Activated naive CD4-positive, alpha-beta T cell treated with anti-CD3 and anti-CD28 coated beads, Interleukin-2, amount 10 ng/mL, durations not matched to agents 7 days and 5 days (primary cell): ENCODE measurements at regions not wholly inside any gene's neighbourhood (a gene's known extent, or its start where the extent isn't known, plus 50 kb on each side); places are given as distances from the start of the nearest gene placed in this dataset.

Experiments
- CTCF ChIA-PET: fragments of 350-600 bp; sonication (Branson Sonifier 250); formaldehyde crosslinking; loops from one replicate; lab custom pipeline; 2021; ENCODE audit warnings: antibody characterized with exemption; lab: Charles Lee
- DNase-seq: peaks from one replicate; pipeline ENCODE4 v3.0.0-alpha.2; 2020
- H3K27ac Mint-ChIP-seq: one replicate; pipeline ENCODE4 v1.8.0; 2021; ENCODE audit warnings: mild to moderate bottlenecking, moderate library complexity, mixed read lengths
- H3K27me3 Mint-ChIP-seq: one replicate; pipeline ENCODE4 v1.8.0; 2021; ENCODE audit warnings: mild to moderate bottlenecking, mixed read lengths
- H3K36me3 Mint-ChIP-seq: one replicate; pipeline ENCODE4 v1.8.0; 2021; ENCODE audit warnings: mixed read lengths
- H3K4me1 Mint-ChIP-seq: one replicate; pipeline ENCODE4 v1.8.0; 2021; ENCODE audit warnings: mixed read lengths
- H3K4me3 Mint-ChIP-seq: one replicate; pipeline ENCODE4 v1.8.0; 2021; ENCODE audit warnings: mild to moderate bottlenecking, moderate library complexity, mixed read lengths
- H3K9me3 Mint-ChIP-seq: one replicate; pipeline ENCODE4 v1.8.0; 2021; ENCODE audit warnings: mixed read lengths

- Mint-ChIP-seq H3K9me3 (no peaks in the 10 kb centered on the region), H3K36me3 (no peaks in the 10 kb centered on the region), H3K4me3 (no peak overlapping the region), H3K4me1 (no peaks in the 10 kb centered on the region), H3K27me3 (peaks cover 11% of the 10 kb centered on the region), H3K27ac (no peak overlapping the region)
- DNase-seq: no peak
- CTCF ChIA-PET: no interaction called here
Measured at GRCh38 chr2:238655198-238655860, 192.6 kb upstream of the TWIST2 start.

- no peak overlapping the region for H3K27ac Mint-ChIP-seq
Measured at GRCh38 chr2:238655974-238656722, 191.7 kb upstream of the TWIST2 start.

GRCh38 chr2:238657132-238658053 is 190.5 kb upstream of the TWIST2 start:
- CTCF ChIA-PET: no interaction called here
- no peaks in the 10 kb centered on the region for H3K36me3 Mint-ChIP-seq
- H3K9me3 Mint-ChIP-seq: peaks cover 1% of the 10 kb centered on the region
- H3K4me3 Mint-ChIP-seq: no peak overlapping the region
- no peaks in the 10 kb centered on the region for H3K4me1 Mint-ChIP-seq
- peaks cover 11% of the 10 kb centered on the region for H3K27me3 Mint-ChIP-seq
- no peak overlapping the region for H3K27ac Mint-ChIP-seq
- no peak for DNase-seq

More at GRCh38 chr2:238655974-238656722, 191.7 kb upstream of the TWIST2 start:
- H3K36me3 Mint-ChIP-seq: no peaks in the 10 kb centered on the region
- H3K9me3 Mint-ChIP-seq: peaks cover under 1% of the 10 kb centered on the region
- H3K4me3 Mint-ChIP-seq: no peak overlapping the region
- H3K4me1 Mint-ChIP-seq: no peaks in the 10 kb centered on the region
- peaks cover 11% of the 10 kb centered on the region for H3K27me3 Mint-ChIP-seq
- CTCF ChIA-PET: no interaction called here
- DNase-seq: no peak

- no peaks in the 10 kb centered on the region for H3K36me3 Mint-ChIP-seq
- CTCF ChIA-PET: no interaction called here
- H3K4me3 Mint-ChIP-seq: no peak overlapping the region
- peaks cover 8% of the 10 kb centered on the region for H3K27me3 Mint-ChIP-seq
- H3K9me3 Mint-ChIP-seq: peaks cover 1% of the 10 kb centered on the region
- DNase-seq: no peak
- no peaks in the 10 kb centered on the region for H3K4me1 Mint-ChIP-seq
- H3K27ac Mint-ChIP-seq: no peak overlapping the region
Measured at GRCh38 chr2:238658054-238658407, 189.9 kb upstream of the TWIST2 start.

- H3K27me3 Mint-ChIP-seq: peaks cover 14% of the 10 kb centered on the region
- CTCF ChIA-PET: no interaction called here
- H3K4me1 Mint-ChIP-seq: no peaks in the 10 kb centered on the region
- no peak for DNase-seq
- no peak overlapping the region for H3K27ac Mint-ChIP-seq
- peaks cover 1% of the 10 kb centered on the region for H3K9me3 Mint-ChIP-seq
- H3K36me3 Mint-ChIP-seq: no peaks in the 10 kb centered on the region
- no peak overlapping the region for H3K4me3 Mint-ChIP-seq
Measured at GRCh38 chr2:238658820-238659219, 189.1 kb upstream of the TWIST2 start.

- H3K27me3 Mint-ChIP-seq: peaks cover 17% of the 10 kb centered on the region
- CTCF ChIA-PET: no interaction called here
- H3K27ac Mint-ChIP-seq: no peak overlapping the region
- no peak overlapping the region for H3K4me3 Mint-ChIP-seq
- no peaks in the 10 kb centered on the region for H3K36me3 Mint-ChIP-seq
- no peak for DNase-seq
- peaks cover 1% of the 10 kb centered on the region for H3K9me3 Mint-ChIP-seq
- no peaks in the 10 kb centered on the region for H3K4me1 Mint-ChIP-seq
Measured at GRCh38 chr2:238659231-238659630, 188.7 kb upstream of the TWIST2 start.

GRCh38 chr2:238663586-238663985 is 184.3 kb upstream of the TWIST2 start:
- no peak for DNase-seq
- CTCF ChIA-PET: no interaction called here
- Mint-ChIP-seq H3K27me3 (peaks cover 18% of the 10 kb centered on the region), H3K27ac (no peak overlapping the region), H3K9me3 (peaks cover 1% of the 10 kb centered on the region), H3K36me3 (no peaks in the 10 kb centered on the region), H3K4me1 (no peaks in the 10 kb centered on the region), H3K4me3 (no peak overlapping the region)

- Mint-ChIP-seq H3K27ac (no peak overlapping the region), H3K27me3 (peaks cover 18% of the 10 kb centered on the region), H3K36me3 (no peaks in the 10 kb centered on the region), H3K4me3 (no peak overlapping the region), H3K4me1 (no peaks in the 10 kb centered on the region), H3K9me3 (peaks cover 1% of the 10 kb centered on the region)
- DNase-seq: no peak
- CTCF ChIA-PET: no interaction called here
Measured at GRCh38 chr2:238665919-238666318, 182.0 kb upstream of the TWIST2 start.

- Mint-ChIP-seq H3K36me3 (no peaks in the 10 kb centered on the region), H3K4me1 (no peaks in the 10 kb centered on the region), H3K27me3 (peaks cover 18% of the 10 kb centered on the region), H3K27ac (no peak overlapping the region), H3K9me3 (no peaks in the 10 kb centered on the region), H3K4me3 (no peak overlapping the region)
- no peak for DNase-seq
- CTCF ChIA-PET: no interaction called here
Measured at GRCh38 chr2:238666543-238666942, 181.3 kb upstream of the TWIST2 start.

- Mint-ChIP-seq H3K4me3 (no peak overlapping the region), H3K4me1 (no peaks in the 10 kb centered on the region), H3K36me3 (no peaks in the 10 kb centered on the region), H3K27me3 (peaks cover 19% of the 10 kb centered on the region), H3K9me3 (no peaks in the 10 kb centered on the region), H3K27ac (no peak overlapping the region)
- CTCF ChIA-PET: no interaction called here
- DNase-seq: no peak
Measured at GRCh38 chr2:238667008-238667407, 180.9 kb upstream of the TWIST2 start.

GRCh38 chr2:238667639-238668038 is 180.2 kb upstream of the TWIST2 start:
- Mint-ChIP-seq H3K4me1 (no peaks in the 10 kb centered on the region), H3K27me3 (peaks cover 24% of the 10 kb centered on the region), H3K9me3 (no peaks in the 10 kb centered on the region), H3K27ac (no peak overlapping the region), H3K4me3 (no peak overlapping the region), H3K36me3 (no peaks in the 10 kb centered on the region)
- no peak for DNase-seq
- CTCF ChIA-PET: no interaction called here

GRCh38 chr2:238668426-238668825 is 179.5 kb upstream of the TWIST2 start:
- peaks cover 22% of the 10 kb centered on the region for H3K27me3 Mint-ChIP-seq

GRCh38 chr2:238669046-238669445 is 178.8 kb upstream of the TWIST2 start:
- CTCF ChIA-PET: no interaction called here
- no peaks in the 10 kb centered on the region for H3K36me3 Mint-ChIP-seq
- H3K27me3 Mint-ChIP-seq: peaks cover 16% of the 10 kb centered on the region
- H3K4me3 Mint-ChIP-seq: no peak overlapping the region
- no peak overlapping the region for H3K27ac Mint-ChIP-seq
- DNase-seq: no peak
- H3K9me3 Mint-ChIP-seq: no peaks in the 10 kb centered on the region
- H3K4me1 Mint-ChIP-seq: no peaks in the 10 kb centered on the region

More at GRCh38 chr2:238668426-238668825, 179.5 kb upstream of the TWIST2 start:
- Mint-ChIP-seq H3K4me3 (no peak overlapping the region), H3K36me3 (no peaks in the 10 kb centered on the region), H3K9me3 (no peaks in the 10 kb centered on the region), H3K27ac (no peak overlapping the region), H3K4me1 (no peaks in the 10 kb centered on the region)
- no peak for DNase-seq
- CTCF ChIA-PET: no interaction called here

GRCh38 chr2:238669581-238670080 is 178.3 kb upstream of the TWIST2 start:
- Mint-ChIP-seq H3K27ac (no peak overlapping the region), H3K27me3 (peaks cover 14% of the 10 kb centered on the region), H3K9me3 (no peaks in the 10 kb centered on the region), H3K4me1 (no peaks in the 10 kb centered on the region), H3K36me3 (no peaks in the 10 kb centered on the region), H3K4me3 (no peak overlapping the region)
- CTCF ChIA-PET: interaction anchor here (1.0 kb wide), 1 partner anchor 14 kb away, joined by 3 read pairs; no protein-coding TSS in a partner anchor
- DNase-seq: no peak
